Heart right ventricle (tissue), 16 donors: ENCODE measurements at regions not wholly inside any gene's neighbourhood (a gene's known extent, or its start where the extent isn't known, plus 50 kb on each side); places are given as distances from the start of the nearest gene placed in this dataset.
"Not testable (repeated sequence)": the region's sequence is repeated elsewhere in the genome, so short reads cannot be mapped to it uniquely, and the experiment has no call there.

Experiments used
- ATAC-seq, 8 donors: fragments of 200-7000 bp; cut with Tn5 transposase; one replicate each; pipeline ENCODE4 v1.9.1; 2020; ENCODE audit warnings: mild to moderate bottlenecking in 8 of 8, moderate library complexity in 8 of 8, moderate number of reproducible peaks in 1 of 8
- DNase-seq, 2 donors: peaks; one replicate each; pipeline ENCODE4 v3.0.0-alpha.2; 2020
- H3K27ac ChIP-seq, 10 donors: fragments of 200-600 bp; sonication (generic) in 2 of 10; one replicate each; pipeline versions ENCODE4 v1.5.0 to v1.8.0; 2020 to 2022; ENCODE audit warnings: mild to moderate bottlenecking in 3 of 10
- H3K27me3 ChIP-seq, 7 donors: fragments of 200-600 bp; one replicate each; pipeline ENCODE4 v1.8.0; 2021 to 2022; ENCODE audit warnings: mild to moderate bottlenecking in 2 of 7
- H3K36me3 ChIP-seq, 9 donors: fragments of 200-600 bp; sonication (generic) in 1 of 9; one replicate each; pipeline versions ENCODE4 v1.5.0 to v1.8.0; 2020 to 2022; ENCODE audit warnings: mild to moderate bottlenecking in 2 of 9
- H3K4me1 ChIP-seq, 9 donors: fragments of 200-600 bp; sonication (generic) in 1 of 9; one replicate each; pipeline versions ENCODE4 v1.5.0 to v1.8.0; 2020 to 2022; ENCODE audit warnings: mild to moderate bottlenecking in 4 of 9
- H3K4me3 ChIP-seq, 10 donors: fragments of 200-600 bp; sonication (generic) in 2 of 10; one replicate each; pipeline versions ENCODE4 v1.5.0 to v1.8.0; 2020 to 2022; ENCODE audit warnings: mild to moderate bottlenecking in 7 of 10, moderate library complexity in 2 of 10
- H3K9me3 ChIP-seq, 11 donors: fragments of 200-600 bp in 10 of 11; sonication (generic) in 2 of 11; one replicate each; pipeline versions ENCODE4 v1.5.0 to v1.8.0; 2013 to 2022; ENCODE audit warnings: mild to moderate bottlenecking in 2 of 11, control low read depth in 1 of 11, moderate library complexity in 1 of 11
- CTCF ChIP-seq, 9 donors: fragments of 200-600 bp; sonication (generic) in 2 of 9; IDR thresholded peaks; one replicate each; pipeline versions ENCODE4 v1.5.0 to v1.8.0; 2021 to 2022; ENCODE audit warnings: antibody characterized with exemption in 9 of 9, mild to moderate bottlenecking in 5 of 9, moderate library complexity in 1 of 9
- WGBS, 2 donors: extraction: QIAGEN DNeasy Blood & Tissue Kit; methylation state at CpG; one replicate each; pipeline ENCODE4 v1.1.7; 2013; ENCODE audit warnings: inconsistent platforms in 1 of 2; 5-methylcytosine and 5-hydroxymethylcytosine counted together
- intact Hi-C, 10 donors: fragments of 100-400 bp; cut with DNase I; formaldehyde crosslinking; loops; one replicate each; pipeline versions ENCODE4 v1.11.1 to v1.14.2; 2022
- donor health status: Arrhythmogenic right ventricular cardiomyopathy.
- donor health status: ischemic (EF 13 %, LVEDD 7.1; RV severe dilation, severe dysfunction).
- donor health status: healthy with polysubstance abuse.
- donor health status: DM: no; HTN: yes; CAD: no.
- donor health status: DM: no; HTN: no; CAD: no.
- donor health status: ischemic (EF 25% LVEDD 6.9; RV normal size, moderate dysfunction).
- donor health status: ischemic (EF 25% LVEDD 5.7; RV mildly dilated, moderate dysfunction).
- donor health status: healthy.
- donor health status: DM: yes; HTN: yes; CAD: no.
- donor health status: Ischemic cardiomyopathy.
- donor health status: ischemic (EF 35%, LVEDD 5.7; RV mildly dilated, moderate dysfunction).
- donor health status: nonischemic (EF 11% LVEDD 7.7; RV severe dilation, severe dysfunction).
- donor health status: DM: yes; HTN: yes; CAD: no.
- donor health status: PGD.
- donor health status: ischemic (EF 29% LVEDD 5.4; RV normal size, mild dysfunction).
- donor health status: nonischemic (EF 23%, LVEDD 6.1; RV moderate dilation, normal function).

- Histone ChIP-seq H3K4me1 (no peaks in the 10 kb centered on the region), H3K27me3 (peaks cover 0 to 6% (median 0%) of the 10 kb centered on the region in 7 donors), H3K36me3 (no peaks in the 10 kb centered on the region), H3K4me3 (no peak overlapping the region), H3K9me3 (peaks cover 0 to 70% (median 0%) of the 10 kb centered on the region in 11 donors), H3K27ac (no peak overlapping the region)
- intact Hi-C loops = no loop called here
- TF ChIP-seq CTCF (IDR thresholded peaks at IDR 0.05) = no peak
- no peak for DNase-seq
- WGBS, 2 donors = 67 to 70% methylated on average over 7 of the region's 7 CpGs
- ATAC-seq = no peak
These were observed 145.2 kb upstream of the FOXD4L5 start for GRCh38 chr9:65430221-65430620.

- H3K9me3 ChIP-seq = peaks cover 0 to 55% (median 0%) of the 10 kb centered on the region in 11 donors
- H3K27ac ChIP-seq, H3K27me3 ChIP-seq, H3K36me3 ChIP-seq, ATAC-seq, DNase-seq, H3K4me1 ChIP-seq, H3K4me3 ChIP-seq, intact Hi-C loops: not testable (repeated sequence)
- 75 to 78% methylated on average over 4 of the region's 4 CpGs for WGBS, 2 donors
These were observed 142.4 kb upstream of the FOXD4L5 start for GRCh38 chr9:65427361-65427760.

GRCh38 chr9:65426813-65427212 lies 141.8 kb upstream of the FOXD4L5 start:
- H3K4me3 ChIP-seq, H3K27ac ChIP-seq, intact Hi-C loops, DNase-seq, H3K4me1 ChIP-seq, H3K27me3 ChIP-seq, ATAC-seq, H3K36me3 ChIP-seq: not testable (repeated sequence)
- 66 to 69% methylated on average over 10 of the region's 10 CpGs for WGBS, 2 donors
- peaks cover 0 to 55% (median 0%) of the 10 kb centered on the region in 11 donors for H3K9me3 ChIP-seq

- Histone ChIP-seq H3K9me3 (peaks cover 0 to 51% (median 0%) of the 10 kb centered on the region in 11 donors), H3K27me3 (peaks cover 0 to 6% (median 0%) of the 10 kb centered on the region in 7 donors), H3K36me3 (no peaks in the 10 kb centered on the region), H3K27ac (no peak overlapping the region), H3K4me1 (no peaks in the 10 kb centered on the region), H3K4me3 (no peak overlapping the region)
- intact Hi-C loops = no loop called here
- TF ChIP-seq CTCF (IDR thresholded peaks at IDR 0.05) = no peak
- ATAC-seq (no peak), DNase-seq (no peak)
- WGBS, 2 donors = 86 to 92% methylated on average over 8 of the region's 8 CpGs
These were observed 141.2 kb upstream of the FOXD4L5 start for GRCh38 chr9:65426231-65426630.

GRCh38 chr9:65425183-65425582 lies 140.2 kb upstream of the FOXD4L5 start:
- H3K27me3 ChIP-seq, H3K36me3 ChIP-seq, H3K4me3 ChIP-seq, DNase-seq, H3K4me1 ChIP-seq, intact Hi-C loops, ATAC-seq, H3K27ac ChIP-seq: not testable (repeated sequence)
- H3K9me3 ChIP-seq = peaks cover 0 to 42% (median 0%) of the 10 kb centered on the region in 11 donors
- WGBS, 2 donors = 43 to 53% methylated on average over 5 of the region's 5 CpGs

GRCh38 chr9:65424437-65424984 lies 139.5 kb upstream of the FOXD4L5 start:
- WGBS, 2 donors = 70 to 74% methylated on average over 8 of the region's 8 CpGs
- H3K4me3 ChIP-seq, intact Hi-C loops, H3K27ac ChIP-seq, DNase-seq, H3K27me3 ChIP-seq, H3K36me3 ChIP-seq, H3K4me1 ChIP-seq, ATAC-seq: not testable (repeated sequence)
- H3K9me3 ChIP-seq = peaks cover 0 to 36% (median 0%) of the 10 kb centered on the region in 11 donors

GRCh38 chr9:65423691-65424436 lies 138.9 kb upstream of the FOXD4L5 start:
- H3K27ac ChIP-seq, intact Hi-C loops, H3K4me1 ChIP-seq, H3K27me3 ChIP-seq, H3K4me3 ChIP-seq, DNase-seq, H3K36me3 ChIP-seq: not testable (repeated sequence)
- 81 to 87% methylated on average over 18 of the region's 18 CpGs for WGBS, 2 donors
- H3K9me3 ChIP-seq = peaks cover 0 to 40% (median 0%) of the 10 kb centered on the region in 11 donors
- ATAC-seq = peak in 2 of 8 donors; percentile 11 to 39

- H3K4me3 ChIP-seq, H3K27ac ChIP-seq, H3K36me3 ChIP-seq, intact Hi-C loops, DNase-seq, H3K4me1 ChIP-seq, H3K27me3 ChIP-seq: not testable (repeated sequence)
- 79 to 80% methylated on average over 12 of the region's 13 CpGs for WGBS, 2 donors
- peak in 1 of 8 donors; percentile 32 for ATAC-seq
- H3K9me3 ChIP-seq = peaks cover 0 to 47% (median 0%) of the 10 kb centered on the region in 11 donors
These were observed 138.1 kb upstream of the FOXD4L5 start for GRCh38 chr9:65422966-65423690.

- H3K9me3 ChIP-seq = peaks cover 0 to 32% (median 0%) of the 10 kb centered on the region in 11 donors
- H3K27ac ChIP-seq, H3K4me1 ChIP-seq, DNase-seq, H3K27me3 ChIP-seq, H3K36me3 ChIP-seq, ATAC-seq, intact Hi-C loops, H3K4me3 ChIP-seq: not testable (repeated sequence)
- WGBS, 2 donors = 55 to 84% methylated on average over 2 of the region's 2 CpGs
These were observed 136.5 kb upstream of the FOXD4L5 start for GRCh38 chr9:65421486-65421885.
